ENCODE measurements at regions not wholly inside any gene's neighbourhood (a gene's known extent, or its start where the extent isn't known, plus 50 kb on each side); places are given as distances from the start of the nearest gene placed in this dataset. TPM values are rescaled to one million over a fixed set of nuclear protein-coding genes. Genes with fewer than 3 reads are reported as not detected.

DNA sequence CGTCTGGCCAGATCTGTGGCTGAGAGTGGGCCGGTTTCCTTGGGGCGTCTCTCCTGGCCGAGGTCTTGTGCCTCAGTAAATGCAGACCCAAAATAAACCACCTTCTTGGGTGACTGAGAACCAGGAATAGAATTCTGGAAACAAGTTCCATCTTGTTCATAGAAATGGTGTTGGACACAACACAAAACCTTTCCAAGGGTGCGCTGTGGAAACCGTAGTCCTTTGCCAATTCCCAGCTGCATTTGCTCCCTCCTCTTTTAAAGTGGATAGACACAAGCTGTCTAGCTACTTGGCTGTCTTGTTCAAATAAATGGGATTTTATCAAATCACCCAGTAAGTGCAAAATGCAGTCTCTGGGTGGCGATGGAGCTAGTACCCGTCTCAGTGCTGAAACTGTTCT lies 300.2 kb downstream of the SHANK2 start:
- no peak overlapping the region for H2AFZ ChIP-seq
- no peaks in the 10 kb centered on the region for H3K79me2 ChIP-seq
- H4K20me1 ChIP-seq (ENCODE audit: insufficient read depth, poor library complexity, severe bottlenecking): no peaks in the 10 kb centered on the region
- WGBS (ENCODE audit: low lambda C conversion rate, missing lambda C conversion rate): 96% methylated on average over 8 of the region's 8 CpGs
- no peak overlapping the region for H3K4me3 ChIP-seq
- TF ChIP-seq EZH2phosphoT487 (IDR thresholded peaks at IDR 0.05; ENCODE audit: low read depth, severe bottlenecking, unreplicated experiment) (no peak), EZH2 (IDR thresholded peaks at IDR 0.05; ENCODE audit: borderline replicate concordance) (no peak)
- TF ChIP-seq, protein P1, sequence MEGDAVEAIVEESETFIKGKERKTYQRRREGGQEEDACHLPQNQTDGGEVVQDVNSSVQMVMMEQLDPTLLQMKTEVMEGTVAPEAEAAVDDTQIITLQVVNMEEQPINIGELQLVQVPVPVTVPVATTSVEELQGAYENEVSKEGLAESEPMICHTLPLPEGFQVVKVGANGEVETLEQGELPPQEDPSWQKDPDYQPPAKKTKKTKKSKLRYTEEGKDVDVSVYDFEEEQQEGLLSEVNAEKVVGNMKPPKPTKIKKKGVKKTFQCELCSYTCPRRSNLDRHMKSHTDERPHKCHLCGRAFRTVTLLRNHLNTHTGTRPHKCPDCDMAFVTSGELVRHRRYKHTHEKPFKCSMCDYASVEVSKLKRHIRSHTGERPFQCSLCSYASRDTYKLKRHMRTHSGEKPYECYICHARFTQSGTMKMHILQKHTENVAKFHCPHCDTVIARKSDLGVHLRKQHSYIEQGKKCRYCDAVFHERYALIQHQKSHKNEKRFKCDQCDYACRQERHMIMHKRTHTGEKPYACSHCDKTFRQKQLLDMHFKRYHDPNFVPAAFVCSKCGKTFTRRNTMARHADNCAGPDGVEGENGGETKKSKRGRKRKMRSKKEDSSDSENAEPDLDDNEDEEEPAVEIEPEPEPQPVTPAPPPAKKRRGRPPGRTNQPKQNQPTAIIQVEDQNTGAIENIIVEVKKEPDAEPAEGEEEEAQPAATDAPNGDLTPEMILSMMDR (IDR thresholded peaks at IDR 0.05; ENCODE audit: poor library complexity): no peak
- H3K36me3 ChIP-seq (replicated peaks; ENCODE audit: insufficient read depth, low read depth): no peaks in the 10 kb centered on the region
- H3K27ac ChIP-seq: no peak overlapping the region
- H3K9me2 ChIP-seq (replicated peaks; ENCODE audit: insufficient read depth): no peaks in the 10 kb centered on the region
- no peak for DNase-seq (ENCODE audit: low spot score)
- H3K27me3 ChIP-seq: no peaks in the 10 kb centered on the region
- H3K4me1 ChIP-seq (ENCODE audit: insufficient read depth): no peaks in the 10 kb centered on the region
- H3K4me2 ChIP-seq: no peak overlapping the region
- no peaks in the 10 kb centered on the region for H3K9me3 ChIP-seq (ENCODE audit: low read depth)

DNA sequence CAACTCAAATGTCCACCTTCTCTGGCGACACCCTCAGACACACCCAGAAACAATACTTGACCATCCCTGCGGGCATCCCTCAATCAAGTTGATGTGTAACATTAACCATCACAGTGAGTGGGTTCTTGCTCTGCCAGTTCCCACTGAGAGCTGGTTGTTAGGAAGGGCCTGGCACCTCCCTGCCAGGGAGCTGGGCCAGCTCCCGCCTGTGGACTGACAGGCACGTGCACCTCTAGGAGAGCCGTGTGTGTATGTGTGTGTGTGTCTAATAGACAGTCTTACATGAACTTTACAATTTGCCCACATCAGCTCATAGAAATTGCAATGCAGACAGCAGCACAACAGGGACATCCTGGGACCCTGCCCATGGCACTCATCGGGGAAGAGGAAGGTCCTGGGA lies 298.7 kb downstream of the SHANK2 start:
- Histone ChIP-seq H3K4me1 (ENCODE audit: insufficient read depth) (no peaks in the 10 kb centered on the region), H3K9me3 (ENCODE audit: low read depth) (no peaks in the 10 kb centered on the region), H2AFZ (no peak overlapping the region), H3K4me3 (no peak overlapping the region), H3K79me2 (no peaks in the 10 kb centered on the region), H4K20me1 (ENCODE audit: insufficient read depth, poor library complexity, severe bottlenecking) (no peaks in the 10 kb centered on the region), H3K36me3 (replicated peaks; ENCODE audit: insufficient read depth, low read depth) (no peaks in the 10 kb centered on the region), H3K4me2 (no peak overlapping the region), H3K27me3 (no peaks in the 10 kb centered on the region), H3K27ac (no peak overlapping the region), H3K9me2 (replicated peaks; ENCODE audit: insufficient read depth) (no peaks in the 10 kb centered on the region)
- WGBS (ENCODE audit: low lambda C conversion rate, missing lambda C conversion rate): 91% methylated on average over 6 of the region's 6 CpGs
- DNase-seq (ENCODE audit: low spot score): no peak
- TF ChIP-seq, protein P1 (IDR thresholded peaks at IDR 0.05; ENCODE audit: poor library complexity): no peak
- TF ChIP-seq EZH2 (IDR thresholded peaks at IDR 0.05; ENCODE audit: borderline replicate concordance) (no peak), EZH2phosphoT487 (IDR thresholded peaks at IDR 0.05; ENCODE audit: low read depth, severe bottlenecking, unreplicated experiment) (no peak)

DNA sequence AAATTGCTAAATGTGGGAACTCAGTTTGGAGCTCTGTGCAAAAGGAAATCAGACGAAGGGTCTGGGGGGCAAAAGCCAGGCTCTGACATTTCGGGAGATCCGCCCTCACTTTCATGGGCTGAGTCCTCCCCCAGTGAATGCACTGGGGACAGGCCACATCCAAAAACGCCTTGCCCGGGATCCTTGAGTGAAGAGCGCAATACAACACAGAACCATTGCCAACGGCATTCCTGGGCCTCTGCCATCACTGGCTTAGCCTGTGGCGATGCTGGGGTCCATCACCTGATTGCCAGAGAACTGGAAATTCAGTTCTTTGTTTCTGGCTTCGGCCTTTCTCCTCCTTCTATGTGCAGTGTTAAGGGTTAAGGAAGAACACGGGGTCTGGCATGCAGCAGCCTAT lies 297.9 kb downstream of the SHANK2 start:
- H3K4me2 ChIP-seq: no peak overlapping the region
- no peaks in the 10 kb centered on the region for H3K79me2 ChIP-seq
- H4K20me1 ChIP-seq (ENCODE audit: insufficient read depth, poor library complexity, severe bottlenecking): no peaks in the 10 kb centered on the region
- WGBS (ENCODE audit: low lambda C conversion rate, missing lambda C conversion rate): 95% methylated on average over 10 of the region's 10 CpGs
- no peak for DNase-seq (ENCODE audit: low spot score)
- no peaks in the 10 kb centered on the region for H3K9me3 ChIP-seq (ENCODE audit: low read depth)
- H2AFZ ChIP-seq: no peak overlapping the region
- no peaks in the 10 kb centered on the region for H3K36me3 ChIP-seq (replicated peaks; ENCODE audit: insufficient read depth, low read depth)
- H3K4me1 ChIP-seq (ENCODE audit: insufficient read depth): no peaks in the 10 kb centered on the region
- TF ChIP-seq EZH2phosphoT487 (IDR thresholded peaks at IDR 0.05; ENCODE audit: low read depth, severe bottlenecking, unreplicated experiment) (no peak), EZH2 (IDR thresholded peaks at IDR 0.05; ENCODE audit: borderline replicate concordance) (no peak)
- TF ChIP-seq, protein P1 (IDR thresholded peaks at IDR 0.05; ENCODE audit: poor library complexity): no peak
- H3K4me3 ChIP-seq: no peak overlapping the region
- H3K27ac ChIP-seq: no peak overlapping the region
- no peaks in the 10 kb centered on the region for H3K9me2 ChIP-seq (replicated peaks; ENCODE audit: insufficient read depth)
- no peaks in the 10 kb centered on the region for H3K27me3 ChIP-seq

Small RNA genes lying in the stretch of these regions (microRNA-seq; reads per million reads assigned to microRNA genes)
- 8.5 reads per million, percentile 21 among the genes with 10 or more reads in this experiment for gene MIR3664

Small RNA genes lying in the stretch of these regions (small RNA-seq; reads per million reads assigned to genes)
- 0.62 reads per million, percentile 50 among the genes with 10 or more reads in this experiment for gene MIR3664
- not detected for gene RF00019
